ENCODE measurements at regions not wholly inside any gene's neighbourhood (a gene's known extent, or its start where the extent isn't known, plus 50 kb on each side); places are given as distances from the start of the nearest gene placed in this dataset.

DNA sequence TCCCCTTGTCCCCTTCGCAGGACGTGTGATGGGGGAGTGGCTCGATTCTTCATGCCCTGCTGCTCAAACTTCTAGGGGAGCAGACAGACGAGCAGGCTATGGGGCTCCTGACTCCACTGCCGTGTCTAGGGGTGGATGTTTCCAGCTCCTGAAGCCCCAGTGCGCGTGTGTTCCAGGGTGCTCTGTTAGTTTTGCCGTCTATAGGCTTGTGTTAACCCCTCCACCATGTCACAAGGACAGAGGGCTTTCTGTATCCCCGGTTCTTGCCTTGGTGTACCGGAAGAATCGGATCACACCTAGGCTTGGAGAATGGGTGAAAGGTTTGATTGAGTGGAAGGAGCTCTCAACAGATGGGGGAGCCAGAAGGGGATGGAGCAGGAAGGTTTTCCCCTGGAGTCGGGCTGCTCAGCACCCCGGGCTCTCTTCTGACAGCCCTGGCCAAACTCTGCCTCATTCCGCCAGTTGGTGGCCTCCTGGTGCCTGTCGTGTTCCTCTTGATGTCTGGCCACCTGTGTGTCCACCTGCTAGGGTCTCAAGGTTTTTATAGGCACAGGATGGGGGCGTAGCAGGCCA, 810.7 kb downstream of the BRD1 start:
- no peak for TF ChIP-seq CTCF (IDR thresholded peaks at IDR 0.05)
- peak overlapping the region in 1 of 2 donors; percentile 36 for H3K27ac ChIP-seq
- no peak for DNase-seq (ENCODE audit: low spot score)

GRCh38 chr22:49015993-49016908, 811.4 kb downstream of the BRD1 start:
- Histone ChIP-seq H3K27ac (peak overlapping the region; percentile 37 to 85), H3K4me3 (no peak overlapping the region)
- DNase-seq (ENCODE audit: low spot score): peak; percentile 65
- TF ChIP-seq CTCF (IDR thresholded peaks at IDR 0.05): no peak

More for the DNA sequence above, 810.7 kb downstream of the BRD1 start:
- no peak overlapping the region for H3K4me3 ChIP-seq

GRCh38 chr22:49015459-49015858, 812.2 kb downstream of the BRD1 start:
- H3K4me3 ChIP-seq: no peak overlapping the region
- no peak for TF ChIP-seq CTCF (IDR thresholded peaks at IDR 0.05)
- peak overlapping the region in 1 of 2 donors; percentile 85 for H3K27ac ChIP-seq
- peak; percentile 65 for DNase-seq (ENCODE audit: low spot score)

DNA sequence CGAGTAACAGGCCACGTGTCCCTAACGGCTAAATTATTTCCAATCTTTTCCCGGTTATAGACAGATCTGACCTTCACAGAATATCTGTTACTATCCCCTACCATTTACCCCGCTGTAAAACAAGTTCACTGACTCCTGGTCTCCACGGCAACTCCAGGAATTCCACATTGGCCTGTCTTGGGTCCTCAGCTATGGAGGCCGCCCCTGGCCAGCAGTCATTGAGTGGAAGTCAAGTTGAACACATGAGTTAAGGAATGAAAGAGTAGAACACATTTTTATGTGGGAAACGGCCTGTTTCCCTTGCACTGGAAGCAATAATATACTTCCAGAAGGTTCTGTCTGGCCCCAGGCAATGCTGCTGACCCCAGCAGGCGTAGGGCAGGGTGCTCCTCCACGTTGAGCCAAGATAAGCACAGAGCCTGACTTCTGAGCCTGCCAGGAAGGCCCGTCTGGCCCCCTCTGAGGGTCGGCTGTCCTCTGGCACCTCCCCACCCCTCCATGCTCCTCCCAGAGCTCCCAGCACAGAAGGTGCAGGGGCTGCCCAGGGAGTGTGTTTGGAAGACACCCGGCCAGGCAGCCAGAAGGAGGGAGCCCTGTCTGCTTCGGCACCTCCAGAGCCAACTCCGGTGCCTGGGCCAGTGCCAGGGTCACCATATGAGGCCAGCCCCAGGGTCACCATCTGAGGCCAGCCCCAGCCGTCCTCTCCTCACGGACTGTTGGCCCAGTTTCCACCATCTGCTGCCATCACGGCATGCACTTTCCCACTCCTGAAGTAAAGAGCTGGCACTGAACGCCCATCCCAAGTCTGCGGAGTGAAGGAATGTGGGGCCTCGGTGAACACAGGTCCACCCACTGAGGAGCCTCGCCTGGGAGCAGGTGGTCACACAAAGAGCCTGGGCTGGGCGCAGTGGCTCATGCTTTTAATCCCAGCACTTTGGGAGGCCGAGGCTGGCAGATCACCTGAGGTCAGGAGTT, 813.2 kb downstream of the BRD1 start:
- DNase-seq (ENCODE audit: low spot score): peak; percentile 69
- no peak for TF ChIP-seq CTCF (IDR thresholded peaks at IDR 0.05)

GRCh38 chr22:49013707-49014106, 814.0 kb downstream of the BRD1 start:
- DNase-seq (ENCODE audit: low spot score): no peak
- Histone ChIP-seq H3K4me3 (no peak overlapping the region), H3K27ac (peak overlapping the region; percentile 37 to 85)
- TF ChIP-seq CTCF (IDR thresholded peaks at IDR 0.05): no peak

More for the DNA sequence above, 813.2 kb downstream of the BRD1 start:
- H3K27ac ChIP-seq: peak overlapping the region; percentile 37 to 85
- no peak overlapping the region for H3K4me3 ChIP-seq

DNA sequence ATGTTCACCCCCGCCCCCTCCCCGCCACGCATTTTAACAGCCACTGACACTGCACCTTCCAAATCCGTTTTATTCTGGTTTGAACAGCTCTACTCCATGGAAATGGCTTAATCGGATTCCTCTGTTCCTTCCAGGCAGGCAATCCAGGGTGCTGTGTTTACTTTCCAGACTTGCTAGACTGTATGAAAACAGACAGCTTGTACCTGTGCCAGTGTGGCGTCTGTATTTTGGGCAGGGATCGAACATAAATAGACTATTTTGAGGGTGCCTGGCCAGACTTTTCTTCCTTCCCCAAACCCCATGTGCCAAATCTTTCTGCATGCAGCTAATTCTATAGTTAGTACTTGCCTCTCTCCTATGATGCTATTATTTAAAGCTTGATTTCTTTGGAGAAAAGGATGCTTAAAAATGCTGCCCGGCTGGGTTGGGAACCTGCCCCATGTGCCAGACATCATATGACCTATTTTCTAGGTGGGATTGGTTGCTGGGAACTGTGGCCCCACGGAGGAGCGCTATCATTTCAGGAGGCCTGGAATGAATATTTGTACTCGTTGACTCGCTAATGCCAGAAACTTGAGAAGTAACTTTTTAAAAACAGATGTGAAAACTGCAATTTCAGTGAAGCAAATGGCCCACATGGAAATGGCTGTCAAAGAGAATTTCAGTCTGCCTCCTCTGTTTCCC, 814.8 kb downstream of the BRD1 start:
- TF ChIP-seq CTCF (IDR thresholded peaks at IDR 0.05): no peak
- H3K27ac ChIP-seq: peak overlapping the region; percentile 51 to 85
- peak; percentile 55 for DNase-seq (ENCODE audit: low spot score)
- peak overlapping the region; percentile 38 for H3K4me3 ChIP-seq
